Prostate gland (tissue), 2 donors: ENCODE measurements at regions not wholly inside any gene's neighbourhood (a gene's known extent, or its start where the extent isn't known, plus 50 kb on each side); places are given as distances from the start of the nearest gene placed in this dataset.

Experiments
- CTCF ChIP-seq, 4 experiments: fragments of 200-600 bp in 2 of 4; fragments of 450-650 bp in 2 of 4; sonication (generic) in 2 of 4; IDR thresholded peaks; 1 replicate in 3 of 4; 2 replicates in 1 of 4; pipeline ENCODE4 v1.5.1; 2016 to 2019; ENCODE audit warnings: antibody characterized with exemption in 4 of 4, mild to moderate bottlenecking in 2 of 4, moderate library complexity in 2 of 4
- POLR2A ChIP-seq: fragments of 450-650 bp; IDR thresholded peaks from one replicate; pipeline ENCODE4 v1.6.1; 2016; ENCODE audit warnings: antibody characterized with exemption, mild to moderate bottlenecking

GRCh38 chr13:85675151-85675907, 123.9 kb downstream of the SLITRK6 start:
- no peak for TF ChIP-seq CTCF (IDR thresholded peaks at IDR 0.05)
- no peak for TF ChIP-seq POLR2A
